SIG-M5 treated with dmso at 0.1 percent for 504 hours (cell line): ENCODE measurements at regions not wholly inside any gene's neighbourhood (a gene's known extent, or its start where the extent isn't known, plus 50 kb on each side); places are given as distances from the start of the nearest gene placed in this dataset.

Experiments
- DNase-seq: peaks from one replicate; lab custom pipeline; 2025; ENCODE audit not compliant: unreplicated experiment; lab: John Stamatoyannopoulos, UW

DNA sequence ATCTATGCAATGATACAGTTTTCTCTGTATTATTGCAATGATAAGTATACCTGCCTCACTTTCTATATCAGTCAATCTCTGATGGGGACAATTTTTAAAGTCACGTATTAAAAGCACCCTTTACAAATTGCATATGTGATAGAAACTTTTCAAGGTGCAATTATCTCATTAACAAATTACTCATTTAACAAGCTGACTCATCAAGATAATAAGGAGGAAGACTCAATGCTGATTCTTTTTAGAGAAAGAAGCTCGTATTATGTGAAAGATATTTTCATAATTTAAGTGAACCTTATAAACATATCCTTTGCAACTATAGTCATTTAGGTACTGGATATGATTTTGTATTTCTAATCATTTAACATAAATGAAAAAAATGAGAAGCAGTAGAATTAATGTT lies 1080.9 kb upstream of the TENM3 start:
- DNase-seq, result no peak

DNA sequence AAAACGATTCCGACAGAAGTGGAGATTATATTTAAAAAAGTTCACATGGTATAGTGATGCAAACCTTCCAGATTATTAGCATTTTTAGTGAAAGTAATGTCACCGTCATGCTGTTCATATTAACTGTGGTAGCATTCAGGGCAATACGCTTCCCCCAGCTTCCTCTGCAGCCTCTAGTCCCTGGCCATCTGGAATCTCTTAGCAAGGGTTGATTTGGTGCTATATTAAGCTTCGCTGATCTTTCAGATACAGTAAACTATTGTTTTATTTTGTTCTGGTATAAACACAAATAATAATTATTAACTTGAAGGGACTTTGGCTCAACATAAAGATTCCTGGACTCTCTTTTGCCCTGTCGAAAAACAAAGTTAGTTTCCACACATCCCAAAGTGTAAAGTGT lies 1080.5 kb upstream of the TENM3 start:
- DNase-seq, result no peak

DNA sequence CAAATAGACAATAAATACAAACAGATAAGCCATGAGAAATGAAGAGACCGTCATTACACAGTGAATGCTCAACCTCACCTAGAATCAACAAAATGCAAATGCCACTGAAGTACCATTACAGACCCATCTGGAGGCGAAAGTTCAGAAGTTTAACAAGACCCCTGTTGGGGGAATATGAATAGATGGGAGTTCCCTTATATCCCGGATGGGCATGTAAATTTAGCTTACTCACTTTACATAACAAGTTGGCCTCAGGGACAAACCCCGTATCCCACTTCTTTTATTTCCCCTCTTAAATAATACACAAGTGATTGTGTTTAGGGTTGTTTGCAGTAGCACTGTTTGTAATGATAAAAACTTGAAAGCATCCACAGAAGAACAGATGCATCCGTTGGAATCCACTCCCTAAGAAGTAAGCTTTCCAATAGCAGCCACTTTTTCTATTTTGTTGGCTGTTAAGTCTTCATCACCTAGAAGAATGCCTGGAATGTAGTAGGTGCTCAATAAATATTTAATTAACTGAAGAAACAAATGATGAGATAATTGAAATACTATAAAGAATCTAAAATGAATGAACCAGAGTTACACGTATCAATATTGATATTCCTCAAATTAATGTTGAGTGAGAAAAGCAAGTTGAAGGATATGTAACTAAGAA lies 1076.3 kb upstream of the TENM3 start:
- DNase-seq, result no peak

DNA sequence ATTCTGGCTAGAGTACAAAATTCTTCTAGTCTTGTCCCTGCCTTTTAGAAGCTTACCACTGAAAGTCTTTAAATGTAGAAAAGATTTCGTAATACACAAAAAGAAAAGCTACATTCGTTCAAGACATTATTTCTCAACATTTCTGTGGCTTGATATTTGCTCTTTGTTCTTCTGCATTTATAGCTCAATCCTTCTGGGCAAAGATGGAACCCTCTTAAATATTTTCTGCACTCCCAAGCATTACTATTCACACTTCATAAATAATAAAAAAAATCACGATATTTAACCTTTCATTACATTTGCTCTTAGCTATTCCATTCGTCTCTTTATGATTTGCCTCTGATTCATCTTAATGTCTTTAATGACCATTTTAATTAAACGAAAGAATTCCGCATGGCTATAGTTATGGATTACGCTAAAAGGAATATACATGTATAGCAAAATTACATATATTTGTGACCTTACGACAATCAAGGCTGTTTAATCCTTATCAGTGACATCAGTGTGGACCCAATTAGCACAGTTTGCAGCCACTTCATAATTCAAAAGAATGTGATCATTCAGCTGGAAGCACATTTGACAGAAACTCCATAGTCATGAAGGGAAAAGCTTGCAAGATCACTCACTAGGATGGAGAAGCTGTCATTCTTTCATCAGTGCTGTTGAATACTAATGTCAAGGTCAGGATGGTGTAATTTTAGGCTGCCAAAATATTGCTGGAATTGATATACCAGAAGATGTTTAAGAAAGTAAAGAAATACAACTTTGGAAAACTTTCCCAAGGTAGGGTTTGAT lies 1075.0 kb upstream of the TENM3 start:
- DNase-seq, result no peak

DNA sequence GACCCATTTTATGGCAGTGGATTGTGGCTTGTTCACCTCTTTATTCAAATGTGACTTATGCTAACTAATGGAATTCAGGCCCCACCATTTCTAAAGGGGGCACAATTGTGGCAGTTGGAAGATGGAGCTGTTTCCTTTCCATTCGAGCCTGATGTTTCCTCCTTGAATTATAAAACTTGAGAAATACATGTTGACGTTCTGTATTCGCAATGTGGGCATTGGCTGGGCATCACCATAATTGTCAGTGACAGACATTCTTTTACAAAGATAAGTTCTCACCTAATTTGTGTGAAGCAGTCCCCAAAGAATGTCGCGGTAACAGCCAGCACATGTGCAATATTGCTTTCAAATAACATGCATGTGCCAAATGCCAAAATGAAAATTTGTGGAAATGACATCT lies 1070.2 kb upstream of the TENM3 start:
- DNase-seq, result no peak

DNA sequence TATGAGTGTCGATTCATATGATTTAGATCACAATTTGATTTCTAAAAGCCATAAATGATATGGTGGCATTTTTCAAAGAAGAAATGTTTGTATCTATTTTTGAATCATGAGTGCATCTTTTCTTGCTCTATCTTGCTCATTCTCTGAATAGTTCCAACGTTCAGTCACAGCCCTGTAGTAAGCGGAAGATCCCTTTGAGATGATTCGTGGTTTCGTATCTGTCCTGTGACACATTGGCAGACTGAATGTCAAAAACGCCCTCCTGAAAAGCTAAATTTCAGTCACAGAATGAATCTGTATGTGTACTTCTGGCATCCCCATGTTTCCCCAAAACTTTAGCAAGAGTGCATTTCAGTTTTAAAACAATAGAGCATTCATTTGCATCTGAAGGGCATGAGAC lies 1066.9 kb upstream of the TENM3 start:
- no peak for DNase-seq

DNA sequence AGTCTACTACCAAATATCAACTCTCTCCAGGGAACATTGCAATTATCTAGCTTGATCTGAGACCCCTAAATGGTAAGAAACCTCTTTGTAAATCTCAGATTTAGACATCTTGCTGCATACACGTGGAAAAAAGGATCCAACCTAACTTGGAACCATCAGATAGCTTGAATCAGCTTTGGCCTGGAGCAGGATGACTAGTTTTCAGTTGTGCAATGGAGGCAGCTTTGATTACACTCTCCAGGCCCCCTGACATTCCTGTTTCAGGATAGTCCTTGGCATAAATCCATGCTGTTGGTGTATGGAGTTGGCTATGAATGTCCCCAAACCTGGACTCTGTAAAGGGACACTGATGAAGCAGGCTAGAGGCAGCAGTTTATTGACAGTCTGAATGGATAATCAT lies 1061.9 kb upstream of the TENM3 start:
- no peak for DNase-seq

DNA sequence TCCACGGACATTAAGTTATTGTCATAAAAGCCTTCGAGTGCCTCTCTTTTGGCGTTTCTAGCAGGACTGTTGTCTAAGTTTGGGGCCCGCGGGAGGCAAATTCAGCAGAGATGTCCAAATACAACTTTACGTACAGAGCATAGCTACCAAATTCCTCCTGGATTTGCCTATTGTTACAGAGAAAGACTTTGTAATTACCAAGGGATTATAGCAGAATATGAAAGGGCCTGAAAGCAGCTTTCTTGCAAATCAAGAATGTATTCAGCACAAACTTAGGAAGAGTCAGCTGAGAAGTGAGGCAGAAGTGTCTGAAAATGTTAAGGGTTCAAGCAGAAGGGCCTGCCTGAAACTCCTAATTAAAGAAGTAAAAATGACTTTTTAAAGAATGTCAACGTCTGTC lies 1053.5 kb upstream of the TENM3 start:
- DNase-seq, result no peak

DNA sequence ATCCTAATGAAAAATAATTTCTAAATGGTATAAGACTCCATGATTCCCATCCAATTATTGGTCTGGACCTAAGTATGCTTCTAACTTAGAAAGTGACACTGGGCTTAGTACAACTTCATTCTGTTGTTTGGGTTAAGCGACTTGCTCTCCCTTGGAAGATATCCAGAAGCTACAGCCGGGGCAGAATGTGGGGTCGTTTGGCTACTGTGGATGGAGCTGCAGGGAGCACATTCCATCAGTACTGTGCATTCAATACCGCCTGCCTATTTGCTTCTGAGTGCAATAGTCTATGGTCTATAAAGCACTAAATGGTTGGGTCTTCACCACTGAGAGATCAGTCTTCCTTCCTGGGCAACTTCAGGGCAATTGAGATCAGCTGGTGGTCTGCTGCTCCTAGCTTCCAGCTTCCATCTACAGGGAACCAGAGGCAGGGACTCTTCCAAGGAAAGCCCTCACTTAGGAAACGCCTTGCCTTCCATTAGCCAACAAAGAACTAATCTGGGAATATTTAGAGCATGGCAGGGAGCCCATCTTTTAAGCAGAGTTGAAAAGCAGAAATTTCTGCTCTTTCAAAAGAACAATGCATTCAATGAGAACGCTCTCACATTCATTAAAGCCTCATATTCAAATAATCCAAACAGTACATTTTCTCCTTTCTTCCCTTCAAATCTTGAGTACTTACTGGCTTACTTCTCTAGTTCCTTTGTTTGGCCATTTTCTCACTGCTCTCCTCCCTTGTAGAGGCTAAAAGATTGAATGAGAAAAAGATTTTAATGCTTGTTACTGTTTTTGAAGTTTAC lies 1049.9 kb upstream of the TENM3 start:
- no peak for DNase-seq

DNA sequence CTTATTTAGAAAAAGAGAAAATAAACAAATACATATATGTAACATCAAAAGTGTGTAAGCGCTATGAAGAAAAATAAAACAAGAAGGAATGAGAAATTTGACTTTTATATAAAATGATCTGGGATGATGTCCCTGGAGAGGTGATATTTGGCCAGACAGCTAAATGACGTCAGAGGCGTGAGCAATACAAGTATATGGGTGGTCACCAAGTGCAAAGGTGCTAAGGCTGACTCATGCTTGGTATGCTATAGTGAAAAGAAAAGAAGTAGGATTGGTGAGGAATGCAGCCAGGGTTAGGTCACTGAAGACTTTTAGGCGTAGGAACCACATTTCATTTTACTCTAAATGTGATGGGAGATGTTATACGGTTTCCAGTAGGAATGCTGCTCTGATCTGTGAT lies 1049.1 kb upstream of the TENM3 start:
- no peak for DNase-seq

DNA sequence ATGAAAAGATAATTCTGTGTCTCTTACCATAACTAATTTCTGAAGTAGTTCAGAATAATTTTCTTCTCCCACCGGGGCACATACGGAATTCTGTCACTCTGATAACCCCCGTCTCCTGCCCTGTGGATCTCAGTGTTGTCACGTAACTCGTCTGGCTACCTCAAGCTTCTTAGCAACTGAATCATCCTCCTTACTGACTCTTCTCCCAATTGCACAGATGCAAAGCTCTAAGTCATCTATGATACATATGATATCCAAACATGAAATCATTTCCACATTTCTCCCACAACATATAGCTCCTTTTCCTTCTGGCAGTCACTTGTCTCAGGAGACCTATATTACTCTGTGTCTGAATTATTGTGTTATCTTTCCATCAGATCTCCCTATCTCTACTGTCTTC lies 1043.1 kb upstream of the TENM3 start:
- DNase-seq, result no peak

DNA sequence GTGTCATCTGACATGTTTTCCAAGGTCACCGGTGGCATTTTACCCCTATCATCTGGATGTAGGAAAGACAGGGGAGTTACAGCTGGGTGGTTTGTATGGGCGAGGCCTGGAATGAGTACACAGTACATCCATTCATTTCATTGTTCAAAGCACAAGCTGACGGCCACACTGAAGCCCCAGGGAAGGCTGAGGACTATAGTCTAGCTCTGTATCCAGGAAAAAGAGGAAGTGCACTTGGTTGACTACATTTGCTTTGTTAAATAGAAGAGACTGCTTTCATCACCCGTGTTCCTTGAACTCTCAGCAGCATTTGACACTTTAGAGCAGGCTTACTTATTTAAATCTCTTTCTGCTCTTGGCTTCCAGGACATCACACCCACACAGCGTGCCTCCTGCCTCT lies 1041.0 kb upstream of the TENM3 start:
- DNase-seq, result peak; percentile 25

DNA sequence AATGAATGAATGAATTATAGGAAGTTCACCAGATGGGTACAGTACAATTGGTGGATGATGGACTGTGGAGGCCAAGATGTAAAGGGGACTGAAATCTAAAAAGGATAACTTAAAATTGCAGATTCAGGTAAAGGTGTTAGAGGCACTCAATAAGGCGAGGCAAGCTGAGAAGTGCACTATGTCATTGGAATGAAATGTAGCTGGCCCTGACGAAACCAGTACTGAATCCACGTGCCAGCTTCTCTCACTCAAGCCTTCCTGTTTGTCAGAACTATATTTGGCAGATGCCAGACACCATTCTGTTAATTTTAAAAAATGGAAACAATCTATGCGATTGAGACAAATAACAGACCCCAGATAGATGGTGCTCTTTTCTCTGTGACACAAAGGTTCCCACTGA lies 1039.1 kb upstream of the TENM3 start:
- DNase-seq, result no peak

DNA sequence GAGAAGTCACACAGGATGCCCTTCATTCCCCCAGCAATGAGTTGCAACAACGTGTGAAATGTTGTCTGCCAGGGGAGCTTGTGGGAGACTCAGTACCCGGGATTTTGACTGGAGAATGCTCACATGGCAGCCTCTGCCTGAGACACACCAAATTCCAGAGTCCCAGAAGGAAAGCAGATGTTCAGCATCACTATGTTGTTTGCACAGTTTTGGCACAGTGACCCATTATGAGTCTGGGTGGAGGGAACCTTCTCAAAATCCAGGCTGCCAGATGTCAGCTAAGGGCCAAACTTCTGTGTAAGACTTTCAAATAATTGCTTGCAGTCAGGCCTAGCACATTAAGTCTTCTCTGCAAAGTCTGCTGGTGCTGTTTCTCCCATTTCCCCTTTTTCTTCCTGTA lies 1029.7 kb upstream of the TENM3 start:
- DNase-seq, result no peak

DNA sequence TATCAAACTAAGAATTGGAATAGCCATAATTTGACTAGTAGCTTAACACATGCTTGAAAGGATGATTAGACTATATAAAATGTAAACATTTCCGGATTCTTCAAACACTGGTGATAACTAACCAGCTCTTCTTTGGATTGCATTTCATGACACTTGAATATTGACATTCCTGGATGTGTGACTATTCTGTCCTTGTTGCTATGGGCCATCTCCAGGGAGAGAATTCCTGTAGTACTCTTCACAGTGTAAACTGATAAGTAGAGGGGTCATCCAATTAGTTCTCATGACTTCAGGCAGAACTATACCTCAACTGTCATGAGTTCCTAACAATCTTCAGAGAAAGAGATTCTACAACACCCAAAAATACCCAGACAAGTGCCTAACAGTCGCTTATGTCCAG lies 1026.7 kb upstream of the TENM3 start:
- no peak for DNase-seq

DNA sequence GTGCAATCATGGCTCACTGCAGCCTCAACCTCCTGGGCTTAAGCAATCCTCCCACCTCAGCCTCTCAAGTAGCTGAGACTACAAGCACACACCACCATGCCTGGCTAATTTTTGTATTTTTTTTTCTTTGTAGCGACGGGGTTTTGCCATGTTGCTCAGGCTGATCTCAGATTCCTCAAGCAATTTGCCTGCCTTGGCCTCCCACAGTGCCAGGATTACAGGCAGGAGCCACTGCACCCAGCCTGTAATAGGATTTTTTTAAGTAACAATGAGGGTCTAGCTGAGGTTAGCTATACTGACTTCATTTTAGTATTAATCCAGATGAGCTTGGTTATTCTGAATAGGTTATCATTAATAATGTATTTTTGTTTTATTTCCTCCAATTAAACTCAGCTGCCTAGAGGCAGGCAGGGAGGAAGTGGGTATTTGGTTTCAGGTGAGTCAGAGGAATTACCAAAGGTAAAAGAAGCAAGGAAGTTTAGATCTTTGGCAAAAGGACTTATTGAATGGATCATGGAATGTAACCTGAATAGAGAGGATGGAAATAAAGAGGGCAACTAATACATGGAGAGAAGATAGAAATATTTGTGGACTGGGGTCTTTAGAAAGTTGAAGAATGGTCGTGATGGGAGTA lies 1023.3 kb upstream of the TENM3 start:
- DNase-seq, result no peak

DNA sequence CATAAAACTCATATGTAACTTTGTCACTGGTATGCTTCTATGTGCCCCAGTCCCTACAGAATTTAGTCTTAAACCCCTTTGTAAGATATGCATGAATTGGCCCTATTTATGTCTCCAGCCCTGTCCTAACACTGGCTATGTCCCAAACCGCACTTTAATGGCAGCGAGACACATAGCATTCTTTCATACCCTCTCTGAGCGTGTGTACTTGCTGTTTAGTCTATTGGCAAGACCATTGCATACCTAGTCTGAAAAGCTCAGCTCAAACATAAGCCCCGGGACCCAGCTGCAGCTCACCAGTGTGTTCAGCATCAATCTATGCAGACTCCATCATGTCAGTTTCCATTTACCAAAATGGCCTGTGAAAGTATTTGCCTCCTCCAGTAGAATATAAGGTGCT lies 1018.4 kb upstream of the TENM3 start:
- DNase-seq, result no peak

DNA sequence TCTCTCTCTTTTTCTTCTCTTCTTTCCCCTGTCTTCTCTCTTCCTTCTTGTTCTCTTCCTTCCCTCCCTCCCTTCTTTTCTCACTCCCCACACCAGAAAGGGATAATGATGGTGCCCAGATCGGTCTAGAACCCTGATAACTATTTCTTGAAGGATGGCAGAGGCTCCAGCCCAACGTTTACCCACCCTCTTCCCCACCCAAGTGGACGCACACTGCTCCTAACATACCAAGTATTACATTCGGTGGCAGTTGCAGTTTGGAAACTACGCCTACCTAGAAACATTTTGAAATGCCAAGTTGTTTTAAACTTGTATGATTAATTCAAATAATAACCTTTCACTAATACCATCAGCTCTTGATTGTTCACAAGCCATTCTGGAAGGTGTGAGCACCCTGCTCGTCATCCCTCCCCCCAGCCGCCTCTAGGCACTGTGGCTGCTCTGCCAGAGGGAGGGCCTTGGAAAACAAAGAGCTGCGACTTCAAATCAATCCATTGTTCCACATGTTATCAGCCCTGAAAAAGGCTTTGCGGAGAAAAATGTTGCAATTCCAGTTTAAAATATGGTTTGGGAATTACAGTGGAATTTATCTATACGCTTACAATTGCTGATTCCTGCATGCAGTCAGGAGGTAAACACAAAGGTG lies 1017.5 kb upstream of the TENM3 start:
- DNase-seq, result no peak

DNA sequence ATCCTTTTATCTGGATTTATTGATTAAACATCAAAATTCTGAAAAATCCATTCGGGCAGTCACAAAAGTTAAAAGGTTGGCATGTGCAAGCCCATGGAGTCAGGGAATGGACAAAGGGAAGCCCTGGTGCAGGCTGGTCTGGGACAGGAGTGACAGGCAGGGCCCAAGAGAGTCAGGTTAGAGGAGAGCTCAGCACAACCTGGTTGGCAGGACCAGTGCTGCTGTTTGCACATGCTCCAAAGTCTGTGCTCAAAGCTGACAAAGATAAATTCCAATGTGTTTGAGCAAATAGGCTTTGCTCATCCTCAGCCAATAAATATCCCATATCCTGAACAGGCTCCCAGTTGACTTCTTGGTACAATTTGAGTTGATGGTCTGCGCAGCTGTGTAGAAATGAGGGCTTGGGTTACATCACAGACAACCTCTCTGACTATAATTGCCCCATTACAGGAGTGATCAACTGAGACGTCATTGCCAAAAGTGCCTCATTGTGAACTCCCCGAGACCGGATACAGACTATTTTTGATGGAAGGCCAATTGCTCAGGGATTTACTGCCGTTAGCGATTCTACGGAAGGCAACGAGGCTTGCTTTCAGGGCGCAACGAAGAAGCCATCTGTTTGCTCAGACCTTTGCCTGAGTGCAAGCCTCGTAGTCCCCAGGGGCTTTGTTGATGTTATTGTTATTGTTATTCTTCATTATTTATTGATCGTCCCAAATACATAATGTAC lies 1008.1 kb upstream of the TENM3 start:
- no peak for DNase-seq

DNA sequence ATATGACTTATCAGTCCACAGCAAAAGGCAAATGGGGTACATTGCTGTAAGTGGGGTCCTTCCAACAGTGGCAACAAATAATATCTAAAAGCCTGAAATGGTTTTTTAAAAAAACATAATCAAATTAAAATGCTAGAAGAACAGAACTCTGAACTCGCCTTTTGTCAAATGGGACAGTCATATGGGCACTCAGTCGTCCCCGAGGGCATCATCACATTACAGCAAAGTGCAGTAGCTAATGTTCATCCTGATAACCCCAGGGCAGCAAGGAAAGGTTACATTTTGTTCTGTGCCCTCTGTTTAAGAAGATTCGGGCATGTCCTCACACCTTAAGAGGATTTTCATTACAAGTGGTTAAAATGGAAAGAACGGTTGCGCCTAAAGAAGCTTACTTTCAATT lies 997.9 kb upstream of the TENM3 start:
- DNase-seq, result no peak
